Activated CD4-positive, alpha-beta T cell treated with anti-CD3 and anti-CD28 coated beads, Interleukin-10, Interleukin-2, amounts not matched to agents 100 ng/mL and 50 ng/mL, durations not matched to agents 16 hours and 8 hours (primary cell): ENCODE measurements at regions not wholly inside any gene's neighbourhood (a gene's known extent, or its start where the extent isn't known, plus 50 kb on each side); places are given as distances from the start of the nearest gene placed in this dataset.
"Not testable (repeated sequence)": the region's sequence is repeated elsewhere in the genome, so short reads cannot be mapped to it uniquely, and the experiment has no call there.

ENCODE experiments used
- DNase-seq: peaks from one replicate; pipeline ENCODE4 v3.0.0-alpha.2; 2020

- no peak for DNase-seq
Measured at GRCh38 chr16:16884451-16884850, 505.5 kb downstream of the NPIPA7 start.

- no peak for DNase-seq
Measured at GRCh38 chr16:16887193-16887592, 508.3 kb downstream of the NPIPA7 start.

DNA sequence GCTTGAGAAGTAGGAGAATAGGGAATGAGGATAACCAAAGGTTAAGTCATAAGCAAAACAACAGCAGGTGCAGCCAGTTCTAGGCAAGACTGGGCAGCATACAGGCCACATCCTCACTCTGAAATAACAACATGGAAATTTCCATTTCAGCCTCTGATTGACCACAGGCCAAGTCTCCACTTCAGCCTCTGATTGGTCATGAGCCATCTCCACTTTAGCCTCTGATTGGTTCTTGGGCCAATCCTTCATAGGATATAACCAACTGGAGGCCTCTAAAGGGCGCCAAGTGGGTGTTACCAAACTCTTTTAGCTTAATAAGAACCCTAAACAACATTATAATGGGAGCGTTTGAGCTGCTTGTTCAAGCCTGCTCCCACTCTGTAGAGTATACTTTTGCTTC lies 512.0 kb downstream of the NPIPA7 start:
- DNase-seq: no peak

DNA sequence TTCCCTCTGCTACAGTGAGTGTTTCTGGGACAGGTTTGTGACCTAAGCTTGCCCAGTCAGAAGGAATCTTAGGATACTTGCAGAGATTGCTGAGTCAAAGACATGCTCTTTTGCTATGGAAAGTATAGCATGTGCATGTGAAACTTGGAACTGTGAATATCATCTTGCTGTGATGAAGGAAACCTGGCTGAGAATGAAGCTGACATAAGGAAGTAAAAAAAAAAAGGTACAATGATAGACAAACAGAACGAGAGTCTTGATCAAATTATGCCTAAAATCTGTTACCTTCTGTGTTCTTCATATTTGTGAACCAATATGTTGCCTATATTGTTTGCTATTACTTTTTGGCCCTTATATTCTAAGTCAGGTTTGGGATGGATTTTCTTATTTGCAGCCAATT lies 525.7 kb downstream of the NPIPA7 start:
- DNase-seq: no peak

GRCh38 chr16:16905850-16906249 lies 526.9 kb downstream of the NPIPA7 start:
- DNase-seq: no peak

DNA sequence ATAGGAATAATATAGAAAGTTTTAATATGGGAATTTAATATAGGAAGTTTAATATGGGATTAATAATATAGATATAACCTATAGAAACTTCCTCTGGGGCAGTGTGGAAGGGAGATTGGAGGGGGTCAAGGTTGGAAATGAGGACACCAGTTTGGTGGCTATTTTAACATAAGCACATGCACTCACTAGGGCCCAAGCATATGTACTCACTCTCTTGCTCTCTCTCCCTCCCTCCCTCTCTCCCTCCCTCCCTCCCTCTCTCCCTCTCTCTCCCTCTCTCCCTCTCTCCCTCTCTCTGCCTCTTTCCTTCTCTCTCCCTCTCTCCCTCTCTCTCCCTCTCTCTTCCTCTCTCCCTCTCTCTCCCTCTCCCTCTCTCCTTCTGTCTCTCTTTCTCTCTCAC lies 528.1 kb downstream of the NPIPA7 start:
- DNase-seq: no peak

DNA sequence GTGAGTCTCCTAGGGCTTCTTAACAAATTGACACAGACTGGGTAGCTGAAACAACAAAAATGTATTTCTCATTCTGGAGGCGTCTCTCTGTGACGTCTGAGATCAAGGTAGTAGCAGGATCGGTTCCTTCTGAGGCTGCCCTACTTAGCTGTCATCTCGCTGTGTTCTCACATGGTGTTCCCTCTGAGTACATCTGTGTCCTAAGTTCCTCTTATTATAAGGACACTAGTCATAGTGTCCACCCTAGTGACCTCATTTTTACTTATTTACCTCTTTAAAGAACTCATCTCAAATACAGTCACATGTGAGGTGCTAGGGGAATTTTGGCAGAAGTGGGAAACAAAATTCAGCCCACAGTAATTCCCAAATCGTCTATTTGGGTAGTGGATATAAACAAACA lies 529.1 kb downstream of the NPIPA7 start:
- no peak for DNase-seq

DNA sequence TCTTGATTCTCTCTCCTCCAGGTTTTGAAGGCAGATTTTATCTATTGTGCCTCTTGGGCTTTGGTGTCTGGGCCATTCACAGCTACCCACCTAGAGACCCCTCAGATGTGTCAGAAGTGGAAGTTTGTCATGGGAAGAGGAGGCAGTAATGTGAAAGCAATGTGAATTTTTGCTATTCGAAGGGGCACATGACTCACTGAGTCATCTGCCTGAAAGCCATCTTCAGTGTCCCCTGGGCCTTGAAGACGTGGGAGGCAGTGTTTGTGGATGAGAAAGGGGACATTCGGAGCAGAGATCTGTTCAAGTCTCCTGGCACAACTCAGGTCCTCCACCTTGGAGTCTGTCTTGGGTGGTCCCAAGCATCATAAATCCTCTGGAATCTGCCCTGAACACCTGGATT lies 530.2 kb downstream of the NPIPA7 start:
- DNase-seq: no peak

DNA sequence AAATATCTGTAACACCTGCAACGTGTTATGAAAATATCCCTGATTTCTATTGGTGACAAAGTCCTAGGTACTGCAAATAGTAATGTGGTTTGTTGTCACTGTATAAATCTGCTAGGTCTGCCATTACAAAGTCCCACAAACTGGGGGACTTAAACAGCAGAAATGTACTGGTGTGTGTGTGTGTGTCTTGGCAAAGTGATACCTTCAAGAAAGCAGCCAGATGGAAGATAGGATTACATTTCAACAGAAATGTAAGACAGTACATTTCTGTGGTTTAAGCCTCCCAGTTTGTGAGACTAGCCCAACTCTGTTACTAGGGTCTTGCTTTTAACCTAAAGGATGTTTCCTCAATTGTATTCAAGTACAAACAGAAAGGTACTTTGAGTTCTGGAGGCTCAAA lies 531.7 kb downstream of the NPIPA7 start:
- no peak for DNase-seq

- no peak for DNase-seq
Measured at GRCh38 chr16:16915771-16916170, 536.8 kb downstream of the NPIPA7 start.

DNA sequence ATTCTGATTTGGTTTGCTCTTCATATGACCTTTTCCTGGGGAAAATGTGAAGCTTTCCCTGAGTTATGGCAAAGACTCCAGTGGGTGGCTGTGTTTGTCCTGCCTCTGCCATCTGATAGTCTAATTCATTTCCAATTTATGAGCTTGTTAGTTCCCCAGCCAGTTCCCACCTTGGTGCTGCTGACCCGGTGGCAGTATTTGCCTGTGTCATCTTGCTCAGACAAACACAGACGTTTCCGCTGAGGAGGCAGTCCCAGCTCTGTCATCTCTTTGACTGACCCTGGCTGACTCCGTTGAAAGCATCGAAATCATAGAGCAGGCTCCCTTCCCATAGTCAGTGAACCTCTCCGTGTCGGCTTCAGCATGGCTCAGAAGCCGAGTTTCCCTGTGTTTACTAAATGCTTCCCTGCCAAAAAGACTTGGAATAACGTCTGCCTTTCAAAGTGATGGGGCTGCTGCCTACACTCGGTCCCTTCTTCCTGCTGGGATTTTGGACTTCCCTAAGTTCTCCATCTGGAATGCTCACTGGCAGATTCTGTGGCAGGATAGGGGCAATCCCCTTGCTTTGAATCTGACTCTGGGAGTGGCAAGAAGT lies 538.3 kb downstream of the NPIPA7 start:
- no peak for DNase-seq

GRCh38 chr16:16923479-16923878 lies 544.5 kb downstream of the NPIPA7 start:
- no peak for DNase-seq

- DNase-seq: no peak
Measured at GRCh38 chr16:16924613-16925012, 545.7 kb downstream of the NPIPA7 start.

DNA sequence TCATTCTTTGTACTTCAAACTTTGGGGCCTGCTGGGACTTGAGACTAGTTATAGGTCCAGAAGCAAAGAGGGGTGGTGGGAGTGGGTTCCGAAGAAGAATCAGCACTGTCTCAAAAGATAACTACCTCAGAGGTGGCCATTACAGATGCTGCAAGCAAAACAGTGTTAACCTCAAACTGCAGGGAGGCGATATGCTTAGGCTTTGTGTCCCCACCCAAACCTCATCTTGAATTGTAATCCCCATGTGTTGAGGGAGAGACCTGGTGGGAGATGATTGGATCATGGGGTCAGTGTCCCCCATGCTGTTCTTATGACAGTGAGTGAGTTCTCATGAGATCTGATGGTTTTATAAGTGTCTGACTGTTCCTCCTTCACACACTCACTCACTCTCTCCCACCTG lies 545.3 kb downstream of the XYLT1 start:
- no peak for DNase-seq

GRCh38 chr16:16928532-16929109 lies 542.1 kb downstream of the XYLT1 start:
- no peak for DNase-seq

- DNase-seq: no peak
Measured at GRCh38 chr16:16930309-16931000, 540.3 kb downstream of the XYLT1 start.

- DNase-seq: no peak
Measured at GRCh38 chr16:16933861-16934260, 536.9 kb downstream of the XYLT1 start.

DNA sequence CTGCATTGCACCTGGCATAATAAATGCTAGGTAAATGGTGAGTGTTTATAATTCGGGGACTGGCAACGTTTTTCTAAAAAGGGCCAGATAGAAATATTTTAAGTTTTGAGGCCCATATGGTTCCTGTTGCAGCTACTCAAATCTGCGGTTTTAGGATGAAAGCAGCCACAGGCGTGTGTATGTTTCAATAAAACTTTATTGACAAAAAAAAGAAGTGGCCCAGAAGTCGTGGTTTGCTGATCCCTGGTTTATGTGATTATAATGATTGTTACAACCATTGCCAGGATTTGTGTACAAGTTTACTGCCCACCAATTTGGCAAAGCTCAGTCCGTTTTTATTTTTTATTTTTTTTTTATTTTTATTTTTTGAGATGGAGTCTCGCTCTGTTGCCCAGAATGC lies 536.1 kb downstream of the XYLT1 start:
- DNase-seq: no peak

- not testable (repeated sequence) for DNase-seq
Measured at GRCh38 chr16:16935909-16936308, 534.9 kb downstream of the XYLT1 start.

GRCh38 chr16:16937576-16937975 lies 533.2 kb downstream of the XYLT1 start:
- DNase-seq: no peak

- no peak for DNase-seq
Measured at GRCh38 chr16:16938009-16938408, 532.8 kb downstream of the XYLT1 start.

DNA sequence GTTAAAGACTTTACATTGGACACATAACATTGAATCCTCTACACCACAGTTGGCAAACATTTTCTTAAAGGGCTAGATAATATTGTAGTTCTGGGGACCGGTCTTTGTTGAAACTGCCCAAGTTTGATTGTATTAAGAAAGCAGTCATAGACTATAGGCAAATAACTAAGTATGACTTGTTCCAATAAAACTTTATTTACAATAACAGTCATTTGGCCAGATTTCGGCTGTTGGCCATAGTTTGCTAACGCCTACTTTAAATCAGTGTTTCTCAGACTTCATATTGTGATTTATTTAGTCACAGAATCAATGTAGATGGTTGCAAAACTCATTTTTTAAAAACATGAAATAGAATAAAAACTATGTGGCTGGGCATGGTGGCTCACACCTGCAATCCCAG lies 531.8 kb downstream of the XYLT1 start:
- no peak for DNase-seq

DNA sequence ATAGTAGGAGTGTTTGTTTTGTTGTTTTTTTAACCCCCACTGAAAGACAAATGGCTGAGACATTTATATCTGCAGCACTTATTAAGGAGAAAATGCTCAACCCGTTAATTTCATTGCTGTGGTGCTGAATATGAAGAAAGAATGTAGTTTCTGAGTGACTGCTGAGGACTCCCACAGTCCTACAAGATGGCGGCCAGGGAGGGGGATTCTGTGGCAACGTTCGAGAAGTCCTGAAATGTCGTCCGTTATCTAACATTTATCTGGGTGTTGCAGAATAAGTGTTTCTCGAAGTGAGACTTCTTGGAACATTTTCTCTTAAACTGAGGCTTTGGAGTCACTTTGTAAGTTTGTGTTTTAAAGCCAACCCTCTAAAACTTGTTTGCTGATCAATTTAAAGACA lies 530.4 kb downstream of the XYLT1 start:
- DNase-seq: no peak

DNA sequence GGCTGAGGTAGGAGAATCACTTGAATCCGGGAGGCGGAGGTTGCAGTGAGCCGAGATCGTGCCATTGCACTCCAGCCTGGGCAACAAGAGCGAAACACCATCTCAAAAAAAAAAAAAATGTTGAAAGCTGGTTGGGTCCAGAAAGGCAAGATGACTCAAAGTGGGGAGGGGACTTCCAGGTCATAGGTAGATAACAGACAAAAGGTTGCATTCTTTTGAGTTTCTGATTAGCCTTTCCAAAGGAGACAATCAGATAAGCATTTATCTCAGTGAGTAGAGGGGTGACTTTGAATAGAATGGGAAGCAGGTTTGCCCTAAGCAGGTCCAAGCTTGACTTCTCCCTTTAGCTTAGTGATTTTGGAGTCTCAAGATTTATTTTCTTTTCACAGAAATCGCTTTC lies 527.9 kb downstream of the XYLT1 start:
- not testable (repeated sequence) for DNase-seq

DNA sequence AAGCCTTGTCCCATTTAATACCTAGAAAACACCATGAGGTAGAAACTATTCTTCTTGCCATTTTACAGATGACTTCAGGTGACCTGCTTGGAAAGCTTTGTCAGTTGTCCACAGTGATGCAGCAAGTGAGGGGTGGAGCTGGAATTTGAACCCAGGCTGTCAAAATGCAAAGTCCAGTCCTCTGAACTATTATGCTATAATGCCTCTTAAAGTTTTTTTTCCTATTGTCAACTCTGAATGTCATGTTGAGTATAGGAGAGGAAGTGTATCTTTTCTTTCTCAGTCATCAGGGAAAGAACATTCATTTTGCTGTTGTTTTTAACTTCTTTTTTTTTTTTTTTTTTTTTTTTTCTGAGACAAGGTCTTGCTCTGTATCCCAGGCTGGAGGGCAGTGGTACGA lies 525.6 kb downstream of the XYLT1 start:
- no peak for DNase-seq
